ENCODE measurements at regions not wholly inside any gene's neighbourhood (a gene's known extent, or its start where the extent isn't known, plus 50 kb on each side); places are given as distances from the start of the nearest gene placed in this dataset.

GRCh38 chr2:128519517-128520215 is 201.0 kb upstream of the HS6ST1 start:
- ChIA-PET POLR2A (ENCODE audit: unreplicated experiment) (no interaction called here), CTCF (no interaction called here)
- intact Hi-C loops (cut with micrococcal nuclease), result no loop called here
- Histone ChIP-seq H3K27me3 (ENCODE audit: low read length) (peaks cover 34% of the 10 kb centered on the region), H3K4me1 (ENCODE audit: insufficient read depth, low read length) (peaks cover 7% of the 10 kb centered on the region), H3K36me3 (ENCODE audit: low read depth, low read length) (no peaks in the 10 kb centered on the region), H4K20me1 (ENCODE audit: low read length) (no peaks in the 10 kb centered on the region), H3K4me3 (ENCODE audit: low read length) (no peak overlapping the region), H3K4me2 (ENCODE audit: low read length) (no peak overlapping the region), H3K9me3 (ENCODE audit: low read length) (no peaks in the 10 kb centered on the region), H3K27ac (ENCODE audit: low read length) (no peak overlapping the region), H3F3A (ENCODE audit: low read length, unreplicated experiment) (no peaks in the 10 kb centered on the region), H2AFZ (ENCODE audit: low read length) (no peak overlapping the region), H3K79me2 (ENCODE audit: low read length) (no peaks in the 10 kb centered on the region), H3K9ac (ENCODE audit: low read length) (no peak overlapping the region), H3K9me2 (replicated peaks; ENCODE audit: low read length) (no peaks in the 10 kb centered on the region)
- no TSS peak for BruUV-seq (replicated peaks)
- TF ChIP-seq CTCF (conservative IDR thresholded peaks at IDR 0.05; ENCODE audit: low read depth, low read length), result no peak
- no peak for TF ChIP-seq EZH2 (IDR thresholded peaks at IDR 0.05; ENCODE audit: low read length, unreplicated experiment)
- no peak for TF ChIP-seq EZH2phosphoT487 (IDR thresholded peaks at IDR 0.05; ENCODE audit: borderline replicate concordance, low read length)
- no peak for ATAC-seq
- DNase-seq, result no peak

GRCh38 chr2:128520340-128520739 is 201.7 kb upstream of the HS6ST1 start:
- DNase-seq (no peak), ATAC-seq (no peak)
- intact Hi-C loops (cut with micrococcal nuclease), result no loop called here
- Histone ChIP-seq H3K27me3 (ENCODE audit: low read length) (peaks cover 28% of the 10 kb centered on the region), H2AFZ (ENCODE audit: low read length) (no peak overlapping the region), H3F3A (ENCODE audit: low read length, unreplicated experiment) (no peaks in the 10 kb centered on the region), H3K9ac (ENCODE audit: low read length) (no peak overlapping the region), H3K79me2 (ENCODE audit: low read length) (no peaks in the 10 kb centered on the region), H3K27ac (ENCODE audit: low read length) (no peak overlapping the region), H3K9me3 (ENCODE audit: low read length) (no peaks in the 10 kb centered on the region), H3K4me3 (ENCODE audit: low read length) (no peak overlapping the region), H3K9me2 (replicated peaks; ENCODE audit: low read length) (no peaks in the 10 kb centered on the region), H3K4me2 (ENCODE audit: low read length) (peak overlapping the region; percentile 39), H4K20me1 (ENCODE audit: low read length) (no peaks in the 10 kb centered on the region), H3K36me3 (ENCODE audit: low read depth, low read length) (no peaks in the 10 kb centered on the region), H3K4me1 (ENCODE audit: insufficient read depth, low read length) (peaks cover 7% of the 10 kb centered on the region)
- BruUV-seq (replicated peaks), result no TSS peak
- TF ChIP-seq CTCF (conservative IDR thresholded peaks at IDR 0.05; ENCODE audit: low read depth, low read length) (no peak), EZH2 (IDR thresholded peaks at IDR 0.05; ENCODE audit: low read length, unreplicated experiment) (no peak), EZH2phosphoT487 (IDR thresholded peaks at IDR 0.05; ENCODE audit: borderline replicate concordance, low read length) (no peak)
- ChIA-PET POLR2A (ENCODE audit: unreplicated experiment) (no interaction called here), CTCF (no interaction called here)

- Histone ChIP-seq H2AFZ (ENCODE audit: low read length) (no peak overlapping the region), H3F3A (ENCODE audit: low read length, unreplicated experiment) (no peaks in the 10 kb centered on the region), H3K9ac (ENCODE audit: low read length) (no peak overlapping the region), H3K36me3 (ENCODE audit: low read depth, low read length) (no peaks in the 10 kb centered on the region), H3K27ac (ENCODE audit: low read length) (no peak overlapping the region), H3K9me2 (replicated peaks; ENCODE audit: low read length) (no peaks in the 10 kb centered on the region), H3K4me3 (ENCODE audit: low read length) (no peak overlapping the region), H4K20me1 (ENCODE audit: low read length) (no peaks in the 10 kb centered on the region), H3K79me2 (ENCODE audit: low read length) (no peaks in the 10 kb centered on the region), H3K9me3 (ENCODE audit: low read length) (no peaks in the 10 kb centered on the region), H3K4me2 (ENCODE audit: low read length) (peak overlapping the region; percentile 39), H3K4me1 (ENCODE audit: insufficient read depth, low read length) (peaks cover 7% of the 10 kb centered on the region), H3K27me3 (ENCODE audit: low read length) (peaks cover 25% of the 10 kb centered on the region)
- POLR2A ChIA-PET (ENCODE audit: unreplicated experiment), result no interaction called here
- no peak for ATAC-seq
- TF ChIP-seq EZH2 (IDR thresholded peaks at IDR 0.05; ENCODE audit: low read length, unreplicated experiment), result no peak
- no peak for TF ChIP-seq EZH2phosphoT487 (IDR thresholded peaks at IDR 0.05; ENCODE audit: borderline replicate concordance, low read length)
- no peak for TF ChIP-seq CTCF (conservative IDR thresholded peaks at IDR 0.05; ENCODE audit: low read depth, low read length)
- CTCF ChIA-PET, result no interaction called here
- BruUV-seq (replicated peaks), result no TSS peak
- intact Hi-C loops (cut with micrococcal nuclease), result no loop called here
- DNase-seq, result peak; percentile 75
Measured at GRCh38 chr2:128520791-128521190, 202.1 kb upstream of the HS6ST1 start.
